ENCODE measurements at regions not wholly inside any gene's neighbourhood (a gene's known extent, or its start where the extent isn't known, plus 50 kb on each side); places are given as distances from the start of the nearest gene placed in this dataset.
"Not testable (repeated sequence)": the region's sequence is repeated elsewhere in the genome, so short reads cannot be mapped to it uniquely, and the experiment has no call there.

DNA sequence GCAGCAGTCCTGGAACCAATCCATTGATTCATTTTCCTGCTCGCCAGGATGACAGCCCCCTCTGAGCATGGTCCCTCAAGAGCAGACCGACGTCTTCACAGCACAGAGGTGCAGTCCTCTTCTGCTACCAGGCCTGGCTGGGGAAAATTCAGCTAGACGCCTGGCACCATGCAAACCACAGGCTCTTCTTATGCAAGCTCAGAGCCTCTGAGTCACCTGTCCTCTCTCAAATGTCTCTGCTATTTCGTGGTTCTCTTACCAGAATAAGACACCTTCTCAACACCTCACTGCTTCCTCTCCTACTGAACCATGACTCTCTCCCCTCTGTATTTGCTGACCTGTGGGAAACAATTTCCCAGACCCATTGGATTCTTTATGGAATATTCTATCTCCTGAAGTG is 79.8 kb upstream of the CYRIA start:
- DNase-seq, result no peak

DNA sequence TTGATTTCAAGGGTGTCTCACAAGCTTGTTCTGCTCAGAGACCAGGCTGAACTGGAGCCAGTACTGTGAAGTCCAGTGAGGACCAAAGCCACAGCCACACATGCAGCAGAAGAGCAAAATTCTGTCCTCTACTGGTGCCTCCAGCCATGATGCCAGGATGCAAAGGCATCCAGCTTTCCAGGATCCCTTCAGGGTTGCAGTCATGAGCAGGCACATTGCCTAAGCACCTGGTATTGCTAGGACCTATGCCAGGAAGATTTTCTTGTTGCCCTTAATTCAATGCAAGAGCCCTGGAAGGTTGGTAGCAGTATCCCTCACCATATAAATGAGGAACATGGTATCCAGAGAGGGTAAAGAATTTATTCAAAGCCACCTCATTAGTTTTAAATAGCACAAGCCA is 78.9 kb upstream of the CYRIA start:
- no peak for DNase-seq

DNA sequence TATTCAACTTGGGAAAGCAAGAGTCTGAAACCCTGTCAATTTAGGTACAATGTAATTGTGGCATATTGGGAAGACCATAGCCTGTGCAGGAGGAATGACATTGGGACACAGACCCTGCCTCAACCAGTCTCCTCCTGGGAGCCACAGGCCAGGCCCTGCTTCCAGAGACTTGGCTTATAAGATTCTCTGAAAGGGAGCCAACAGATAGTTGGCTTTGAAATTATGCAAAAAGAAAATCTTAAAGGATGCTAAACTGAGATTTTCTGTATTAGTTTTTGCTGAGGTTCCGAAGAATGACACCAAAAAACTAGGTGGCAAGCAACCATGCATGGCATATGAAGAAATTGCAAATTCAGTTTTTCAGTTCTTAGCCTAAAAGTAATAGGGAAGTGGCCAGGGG is 76.4 kb upstream of the CYRIA start:
- DNase-seq, result no peak

DNA sequence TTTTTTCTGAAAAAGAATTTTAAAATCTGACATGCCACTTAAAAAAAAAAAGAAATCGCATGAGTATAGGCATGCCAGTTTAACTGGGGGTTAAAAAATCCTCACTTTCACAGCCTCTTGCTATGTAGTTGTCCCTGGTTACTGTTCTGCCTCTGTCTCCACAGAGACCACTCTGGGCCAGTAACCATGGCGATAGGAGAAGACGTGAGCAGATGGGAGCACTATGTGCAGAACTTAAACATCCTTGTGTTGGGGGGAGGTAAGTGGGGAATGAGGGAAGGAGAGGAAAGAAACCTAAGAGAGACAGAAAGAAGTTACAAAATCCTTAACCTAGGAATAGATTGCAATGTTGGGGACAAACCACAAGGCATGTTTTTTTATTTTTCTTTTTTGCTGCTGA is 75.9 kb upstream of the CYRIA start:
- DNase-seq, result no peak

DNA sequence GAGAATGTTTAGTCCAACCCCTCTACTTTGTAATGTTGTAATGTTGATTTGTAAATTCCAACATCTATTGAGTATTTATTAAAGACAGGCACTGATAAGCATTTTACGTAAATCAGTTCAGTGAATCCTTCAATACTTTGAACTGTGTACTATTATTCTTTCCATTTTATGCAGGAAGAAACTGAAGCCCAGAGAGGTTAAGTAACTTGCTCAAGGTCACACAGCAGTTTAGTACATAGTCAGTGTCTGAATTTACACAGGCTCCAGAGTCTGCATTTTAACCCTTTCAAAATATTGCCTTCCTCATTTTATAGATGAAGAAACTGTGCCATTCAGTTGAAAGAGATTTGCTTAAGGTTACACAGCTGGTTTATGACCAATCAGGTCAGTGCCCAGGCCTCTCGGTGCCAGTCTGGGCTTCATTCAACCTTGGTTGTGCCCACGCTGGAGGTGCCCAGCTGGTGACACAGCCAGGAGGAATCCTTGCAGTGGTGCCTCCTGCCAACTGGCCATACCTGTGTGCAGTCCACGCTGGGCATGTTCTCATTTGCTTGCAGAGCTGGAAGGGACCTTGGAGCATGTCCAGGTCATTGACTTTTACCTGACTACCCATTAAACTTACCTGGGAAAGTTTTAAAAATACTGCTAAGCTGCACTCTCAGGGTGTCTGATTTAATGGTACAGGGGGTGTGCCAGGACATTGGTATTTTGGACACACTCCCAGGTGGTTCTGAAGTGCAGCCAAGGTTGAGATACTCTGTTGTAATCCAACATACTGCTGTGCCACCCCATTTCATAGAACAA is 74.3 kb upstream of the CYRIA start:
- DNase-seq, result no peak

DNA sequence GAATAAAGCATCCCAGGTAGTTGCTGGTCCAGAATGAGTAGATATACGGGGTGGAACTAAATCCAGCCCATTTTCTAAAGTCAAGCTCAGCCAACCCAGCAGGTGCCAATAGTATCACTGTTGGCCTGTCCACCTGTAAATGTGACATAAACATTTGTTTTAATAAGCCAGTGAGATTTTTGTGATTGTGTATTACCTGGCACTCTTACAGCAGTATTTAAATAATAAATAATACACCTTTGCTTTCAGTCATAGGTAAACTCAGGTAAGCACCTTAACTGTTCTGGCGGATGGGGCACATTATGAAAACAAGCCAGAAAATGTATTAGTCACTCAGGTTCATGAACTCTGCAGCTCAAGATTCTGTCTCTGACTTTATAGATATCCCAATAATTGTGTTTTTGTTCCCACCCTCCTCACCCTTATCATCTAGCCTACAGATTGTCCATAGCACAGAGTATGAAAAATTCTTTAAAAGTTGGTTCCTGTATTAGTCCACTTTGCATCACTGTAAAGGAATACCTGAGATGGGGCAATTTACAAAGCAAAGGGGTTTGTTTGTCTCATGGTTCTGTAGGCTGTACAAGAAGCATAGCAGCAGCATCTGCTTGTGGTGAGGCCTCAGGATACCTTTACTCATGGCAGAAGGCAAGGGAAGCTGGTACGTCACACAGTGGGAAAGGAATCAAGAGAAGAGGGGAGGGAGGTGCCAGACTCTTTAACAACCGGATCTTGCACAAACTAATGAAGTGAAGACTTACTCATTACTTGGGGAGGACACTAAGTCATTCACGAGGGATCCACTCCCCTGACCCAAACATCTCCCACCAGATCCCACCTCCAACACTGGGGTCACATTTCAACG is 73.0 kb upstream of the CYRIA start:
- no peak for DNase-seq

DNA sequence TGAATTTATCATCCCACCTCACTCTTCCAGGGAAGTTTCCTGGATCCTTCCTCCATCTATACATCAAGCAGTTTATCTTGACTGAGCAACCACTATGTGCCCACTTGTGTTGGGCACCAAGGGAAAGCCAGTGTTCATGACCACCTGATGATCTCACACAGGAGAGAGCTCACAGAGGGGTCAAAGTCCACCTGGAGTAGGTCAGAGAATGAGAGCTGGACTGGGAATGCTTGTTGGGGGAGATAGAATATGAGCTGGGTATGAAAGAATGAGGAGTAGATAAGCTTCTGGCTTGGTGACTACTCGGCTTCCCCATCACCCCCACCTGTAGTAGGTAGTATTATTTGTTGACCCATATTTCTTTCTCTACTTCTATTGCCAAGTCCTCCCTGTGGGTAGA is 72.2 kb upstream of the CYRIA start:
- DNase-seq, result no peak

DNA sequence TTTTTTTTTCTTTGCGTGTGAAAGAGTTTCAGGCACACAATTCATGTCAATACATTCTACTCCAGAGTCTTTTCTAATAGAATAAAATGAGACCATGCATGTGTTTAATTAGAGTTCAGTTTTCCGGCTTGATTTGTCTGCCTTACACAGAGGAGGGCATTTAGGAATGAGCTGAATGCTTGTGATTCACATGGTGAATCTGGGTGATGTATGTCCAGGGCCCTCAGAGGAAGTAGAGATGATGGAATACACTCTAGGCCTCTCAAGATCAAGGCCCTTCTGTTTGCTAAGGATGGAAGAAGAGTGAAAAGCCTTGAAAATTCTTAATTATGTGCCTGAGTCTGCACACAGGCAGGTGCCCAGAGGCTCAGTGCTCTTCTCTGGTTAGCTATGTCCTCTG is 71.0 kb upstream of the CYRIA start:
- DNase-seq, result no peak

DNA sequence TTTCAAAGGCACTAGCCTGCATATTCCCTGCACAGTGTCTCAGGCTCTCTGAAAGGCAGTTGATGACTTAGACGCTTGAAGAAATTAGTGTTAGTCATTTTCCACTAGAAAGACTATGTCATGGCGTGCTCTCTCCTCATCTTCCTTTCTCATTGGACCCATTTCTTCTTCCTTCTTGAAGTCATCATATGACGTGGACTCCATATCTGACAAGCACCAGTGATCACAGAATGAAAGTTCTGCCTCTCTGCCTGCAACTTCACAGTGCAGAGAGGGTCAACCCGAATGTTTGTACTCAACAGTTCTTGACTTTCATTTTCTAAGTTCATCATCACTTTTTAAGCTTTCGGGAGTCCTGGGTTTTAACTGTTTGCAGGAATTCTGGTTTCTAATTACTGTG is 63.7 kb upstream of the CYRIA start:
- DNase-seq, result no peak

DNA sequence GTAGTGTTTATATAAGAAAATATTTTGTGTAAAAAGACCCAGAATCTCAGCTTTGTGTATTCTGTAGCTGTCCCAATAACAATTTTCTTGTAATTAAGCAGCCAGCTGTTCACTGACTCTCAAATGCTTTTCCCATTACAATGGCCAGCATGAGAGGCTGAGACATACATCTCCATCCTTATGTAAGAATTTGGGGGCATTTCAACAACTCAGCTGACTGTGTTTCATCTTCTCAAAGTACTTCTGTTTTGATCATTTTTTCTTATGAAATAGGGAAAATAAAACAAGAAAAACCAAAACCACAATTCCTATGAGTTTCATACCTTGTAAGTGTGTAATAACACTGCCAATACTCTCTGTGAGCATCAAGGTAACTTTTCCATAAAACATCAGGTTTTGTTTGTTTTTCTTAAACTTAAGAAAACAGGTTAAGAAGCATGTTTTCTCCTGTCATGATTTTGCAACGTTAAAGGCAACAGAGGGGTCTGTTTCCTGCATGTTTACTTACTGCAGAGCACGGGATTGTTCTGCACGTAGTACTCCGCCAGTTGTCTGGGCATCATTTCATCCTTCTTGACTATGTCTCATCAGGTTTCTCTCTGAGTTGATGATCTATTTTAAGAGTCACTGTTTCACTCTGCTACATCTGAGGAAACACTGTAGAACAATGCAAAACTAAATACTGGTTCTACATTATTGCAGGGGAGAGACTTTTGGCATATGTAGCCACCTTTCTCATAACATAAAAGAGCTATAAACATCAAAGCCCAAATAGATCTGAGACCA is 62.9 kb upstream of the CYRIA start:
- no peak for DNase-seq

DNA sequence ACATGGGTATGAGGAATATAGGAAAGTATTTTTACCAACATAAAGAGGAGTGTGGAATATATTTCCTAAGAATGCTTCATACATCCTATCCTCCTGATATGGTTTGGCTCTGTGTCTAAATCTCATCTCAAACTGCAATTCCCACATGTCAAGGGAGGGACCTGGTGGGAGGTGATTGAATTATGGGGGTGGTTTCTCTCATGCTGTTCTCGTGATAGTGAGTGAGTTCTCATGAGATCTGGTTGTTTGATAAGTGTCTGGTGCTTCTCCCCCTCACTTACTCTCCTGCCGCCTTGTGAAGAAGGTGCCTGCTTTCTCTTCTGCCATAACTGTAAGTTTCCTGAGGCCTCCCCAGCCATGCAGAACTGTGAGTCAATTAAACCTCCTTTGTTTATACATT is 62.2 kb upstream of the CYRIA start:
- not testable (repeated sequence) for DNase-seq

DNA sequence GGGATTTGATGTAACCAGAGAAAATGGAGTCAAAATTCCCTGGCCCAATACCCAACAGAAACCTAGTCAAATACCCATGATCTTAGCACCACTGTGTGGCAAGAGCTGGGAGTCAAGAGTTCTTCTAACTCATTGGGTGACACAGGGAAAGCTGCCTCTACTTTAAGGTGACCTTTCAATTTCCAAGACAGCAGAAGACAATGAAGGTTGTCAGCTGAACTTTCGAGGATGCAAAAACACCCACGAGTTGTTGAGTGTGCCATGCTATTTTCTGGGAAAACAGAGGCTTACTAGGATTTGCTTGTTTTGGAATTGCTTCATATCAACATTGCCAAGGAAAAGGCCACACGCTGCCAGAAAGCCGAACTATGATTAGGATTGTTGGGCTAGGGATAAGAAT is 61.6 kb upstream of the CYRIA start:
- no peak for DNase-seq

DNA sequence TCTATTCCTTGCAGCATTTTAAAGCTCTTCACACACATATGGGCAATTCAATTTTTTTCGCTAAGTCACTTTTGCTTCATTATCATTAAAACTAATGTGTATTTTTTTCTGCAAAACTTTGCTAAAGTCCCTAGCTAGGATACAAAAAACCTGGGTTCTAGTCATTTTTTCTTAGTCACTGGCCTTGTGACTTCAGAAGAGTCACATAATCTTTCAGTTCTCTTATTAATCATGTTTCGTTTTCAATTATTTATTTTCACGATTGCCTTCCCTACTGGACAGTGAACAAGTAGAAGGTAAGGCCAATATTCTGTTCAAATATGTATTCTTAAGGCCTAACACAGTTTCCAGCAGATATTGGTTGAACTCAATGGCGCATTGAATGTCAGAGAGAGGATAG is 60.9 kb upstream of the CYRIA start:
- DNase-seq, result no peak

DNA sequence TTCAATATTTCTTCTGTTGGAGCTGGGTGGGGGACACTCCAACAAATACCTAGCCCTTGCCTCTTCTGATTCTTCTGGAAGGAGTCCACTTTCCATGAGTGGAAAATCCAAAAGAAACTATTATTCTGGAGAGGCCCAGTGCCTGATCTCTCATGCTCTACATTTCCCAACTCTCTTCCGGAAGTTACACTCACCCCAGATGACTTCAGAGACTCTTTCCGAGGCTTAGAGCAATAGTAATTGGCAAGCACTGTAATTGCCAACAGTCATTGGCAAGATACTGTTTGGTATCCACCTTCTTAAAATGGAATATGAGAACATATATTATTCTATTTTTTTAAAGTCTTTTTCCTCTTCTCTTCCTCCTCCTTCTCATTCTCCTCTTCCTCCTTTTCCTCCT is 60.5 kb upstream of the CYRIA start:
- no peak for DNase-seq

DNA sequence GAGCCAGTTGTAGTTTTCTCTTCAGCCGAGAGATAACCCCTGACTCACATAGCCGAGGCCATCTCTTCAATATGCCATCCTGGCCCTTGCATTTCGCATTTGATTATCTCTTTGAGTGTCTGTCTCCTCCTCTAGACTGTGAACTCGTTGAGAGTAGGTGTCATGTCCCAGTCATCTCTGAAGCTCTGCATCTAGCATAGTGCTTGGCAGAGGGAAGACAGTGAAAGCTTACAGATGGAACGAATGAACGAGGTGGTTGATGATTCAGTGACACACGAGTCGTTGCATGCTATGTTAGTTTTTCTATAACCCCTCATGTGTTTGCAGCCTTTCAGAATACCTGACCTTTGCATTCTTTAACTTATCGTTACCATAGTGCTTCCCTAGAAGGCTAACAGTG is 59.9 kb upstream of the CYRIA start:
- no peak for DNase-seq

DNA sequence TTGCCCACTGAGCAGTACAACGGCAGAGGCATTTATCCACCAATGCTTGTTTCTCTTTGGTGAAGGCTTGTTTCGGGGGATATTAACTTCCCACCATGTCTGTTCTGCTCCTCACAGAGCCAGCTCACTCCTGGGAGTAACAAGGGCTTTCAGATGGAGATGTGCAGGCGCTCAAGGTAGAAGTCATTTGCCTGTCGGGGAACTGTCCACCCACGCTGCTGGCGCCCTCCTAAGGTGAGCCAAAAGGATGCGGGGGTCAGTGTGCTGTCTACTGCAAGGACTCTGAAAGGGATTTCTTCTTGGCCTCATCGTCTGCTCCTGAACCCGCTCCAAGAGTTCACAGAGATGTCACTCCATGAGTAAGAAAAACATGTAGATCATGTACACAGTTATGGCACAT is 57.0 kb upstream of the CYRIA start:
- DNase-seq, result no peak

DNA sequence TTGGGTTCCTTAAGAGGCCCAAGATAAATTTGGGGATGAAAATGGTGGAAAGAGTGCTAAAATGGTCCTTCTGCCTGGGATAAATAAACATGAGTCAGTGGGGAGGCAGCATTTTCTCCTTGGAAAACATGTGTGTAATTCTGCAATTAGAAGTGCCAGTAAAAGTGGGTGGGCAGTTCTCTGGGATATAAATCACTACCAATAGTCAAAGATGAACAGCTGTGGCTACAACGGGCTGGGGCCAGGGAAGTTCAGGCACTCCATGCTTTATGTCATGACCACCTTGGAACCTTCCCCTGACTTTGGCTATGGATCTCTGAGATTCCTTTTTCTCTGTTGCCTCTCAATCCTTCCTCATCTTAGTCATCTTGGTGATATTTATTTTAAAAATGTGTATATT is 56.5 kb upstream of the CYRIA start:
- no peak for DNase-seq

DNA sequence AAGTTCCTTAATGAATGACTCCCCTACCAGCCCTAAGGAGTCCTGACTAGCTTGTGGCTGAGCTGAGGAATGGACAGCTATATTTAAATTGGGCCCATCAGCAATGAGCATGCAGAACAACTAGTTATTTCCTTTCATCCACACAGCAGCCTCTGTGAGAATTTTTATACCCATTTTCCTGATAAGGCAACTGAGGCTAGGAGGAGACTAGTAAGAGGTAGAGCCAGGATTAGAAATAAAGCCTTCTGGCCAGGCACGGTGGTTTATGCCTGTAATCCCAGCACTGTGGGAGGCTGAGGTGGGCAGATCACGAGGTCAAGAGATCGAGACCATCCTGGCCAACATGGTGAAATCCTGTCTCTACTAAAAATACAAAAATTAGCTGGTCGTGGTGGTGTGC is 55.9 kb upstream of the CYRIA start:
- not testable (repeated sequence) for DNase-seq

DNA sequence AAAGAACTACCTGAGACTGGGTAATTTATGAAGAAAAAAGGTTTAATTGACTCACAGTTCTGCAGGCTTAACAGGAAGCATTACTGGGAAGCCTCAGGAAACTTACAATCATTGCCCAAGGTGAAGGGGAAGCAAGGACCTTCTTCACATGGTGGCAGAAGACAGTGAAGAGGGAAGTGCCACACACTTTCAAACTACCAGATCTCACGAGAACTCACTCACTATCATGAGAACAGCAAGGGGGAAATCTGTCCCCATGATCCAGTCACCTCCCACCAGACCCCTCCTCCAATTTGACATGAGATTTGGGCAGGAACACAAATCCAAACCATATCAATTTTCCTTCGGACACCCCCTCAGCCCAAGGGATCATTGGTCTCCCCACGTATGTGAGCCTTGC is 55.1 kb upstream of the CYRIA start:
- DNase-seq, result not testable (repeated sequence)

DNA sequence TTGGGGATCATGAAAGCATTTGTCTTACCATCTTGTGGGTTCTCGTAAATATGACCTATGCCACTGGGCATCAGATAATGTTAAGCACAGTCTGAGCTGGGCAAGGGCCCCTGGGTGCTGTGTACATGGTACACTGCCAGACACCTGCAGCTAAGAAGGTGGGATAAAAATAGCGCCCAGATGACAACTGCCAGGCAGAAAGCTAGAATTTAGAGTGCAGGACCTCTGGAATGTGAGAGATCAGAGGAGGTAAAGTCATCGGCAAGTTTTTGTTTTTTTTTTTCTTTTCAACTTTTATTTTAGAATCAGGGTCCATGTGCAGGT is 53.8 kb upstream of the CYRIA start:
- no peak for DNase-seq

DNA sequence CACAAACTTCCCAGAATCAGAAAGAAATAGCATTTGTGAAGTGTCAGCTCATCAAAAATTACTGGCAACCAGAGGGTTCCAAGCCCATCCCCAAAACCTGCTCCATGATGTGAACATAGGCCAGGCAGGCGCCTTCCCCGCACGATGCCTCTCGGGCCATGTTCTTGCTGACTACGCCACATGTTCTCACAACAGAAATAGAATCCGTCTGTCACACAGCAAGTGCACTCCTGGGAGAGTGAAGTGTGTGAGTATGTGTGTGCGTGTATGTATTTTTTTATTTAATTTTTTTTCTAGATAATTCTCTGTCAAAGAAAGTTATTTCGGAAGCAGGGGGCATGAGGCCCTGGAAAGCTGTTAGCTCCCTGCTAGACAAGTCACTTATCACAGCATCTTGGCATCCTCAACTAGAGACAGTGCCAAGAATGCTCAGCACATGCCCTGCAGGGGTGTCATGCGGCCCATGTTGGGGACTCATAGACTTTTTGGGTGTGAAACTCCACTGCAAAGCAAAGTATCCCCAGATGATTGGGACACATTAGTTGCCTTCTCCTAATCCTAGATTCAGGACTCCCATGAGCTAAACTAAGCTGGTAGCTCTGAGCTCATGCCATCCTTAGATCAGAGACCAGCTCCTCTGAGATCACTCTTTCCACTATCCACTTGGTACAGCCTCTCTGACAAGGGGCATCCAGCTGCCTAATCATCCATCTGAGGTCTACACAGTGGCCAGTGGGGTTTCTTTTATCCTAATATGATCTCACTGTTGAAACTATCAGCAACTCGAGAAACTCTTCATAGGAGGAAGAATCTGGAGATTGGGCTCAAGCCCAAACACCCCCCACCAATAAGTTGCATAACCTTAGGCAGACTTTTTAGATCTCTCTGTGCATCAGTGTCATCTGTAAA is 53.2 kb upstream of the CYRIA start:
- no peak for DNase-seq

DNA sequence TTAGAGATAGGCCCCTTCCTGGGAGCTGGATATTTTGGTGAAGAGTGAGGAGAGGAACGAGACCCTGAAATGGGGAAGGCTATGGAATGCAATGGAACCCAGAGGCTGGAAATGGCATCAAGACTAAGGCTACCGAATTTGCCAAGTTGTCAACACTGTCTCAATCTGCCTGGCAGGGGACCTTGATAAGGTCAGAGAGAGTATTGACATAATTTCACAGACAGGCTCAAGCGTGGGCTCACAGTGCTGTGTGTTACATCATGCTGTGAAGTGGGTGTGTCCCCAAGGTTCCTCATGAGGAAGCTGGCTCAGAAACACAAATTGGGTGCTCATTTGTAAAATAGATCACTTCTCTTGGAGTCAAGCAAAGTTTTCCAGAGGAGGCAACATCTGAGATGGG is 51.8 kb upstream of the CYRIA start:
- DNase-seq, result no peak

DNA sequence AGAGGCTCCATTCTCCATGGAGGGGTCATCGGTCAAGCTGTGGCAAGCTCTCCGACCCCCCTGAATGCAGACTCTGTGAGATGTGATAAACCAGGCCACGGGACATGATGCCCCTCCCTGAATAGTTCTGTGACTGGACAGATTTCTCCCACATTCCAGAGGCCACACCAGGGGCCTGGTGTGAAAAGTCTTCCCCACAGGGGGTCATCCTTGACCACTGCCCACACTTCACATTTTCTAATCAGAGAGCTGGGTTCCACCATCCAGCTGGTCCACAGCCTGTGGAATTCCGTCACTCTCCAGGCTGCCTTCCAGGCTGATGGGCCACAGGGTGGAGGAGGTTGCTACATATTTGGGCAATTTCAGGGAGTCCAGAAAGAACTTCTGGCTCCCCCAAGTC is 51.3 kb upstream of the CYRIA start:
- DNase-seq, result no peak
